Middle frontal gyrus (tissue), 1 donor: ENCODE measurements at regions not wholly inside any gene's neighbourhood (a gene's known extent, or its start where the extent isn't known, plus 50 kb on each side); places are given as distances from the start of the nearest gene placed in this dataset.
A peak's percentile ranks its signal among the peaks of the same experiment; 100 is the strongest.

Source experiments
- DNase-seq: peaks from one replicate; pipeline ENCODE4 v3.0.0-alpha.2; 2015; ENCODE audit warnings: low spot score; ENCODE audit errors: extremely low spot score

DNA sequence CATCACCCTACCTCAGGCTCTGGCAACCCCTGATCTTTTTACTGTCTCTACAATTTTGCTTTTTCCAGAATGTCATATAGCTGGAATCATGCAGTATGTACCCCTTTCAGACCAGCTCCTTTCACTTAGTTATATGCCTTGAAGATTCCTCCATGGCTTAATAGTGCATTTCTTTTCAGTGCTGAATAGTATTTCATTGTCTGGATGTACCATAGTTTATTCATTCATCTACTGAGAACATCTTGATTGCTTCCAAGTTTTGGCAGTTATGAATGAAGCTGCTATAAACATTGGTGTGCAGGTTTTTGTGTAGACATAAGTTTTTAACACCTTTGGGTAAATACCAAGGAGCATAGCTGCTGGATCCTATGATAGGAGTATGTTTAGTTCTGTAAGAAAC is 50.8 kb upstream of the ANP32A start:
- DNase-seq, result no peak

DNA sequence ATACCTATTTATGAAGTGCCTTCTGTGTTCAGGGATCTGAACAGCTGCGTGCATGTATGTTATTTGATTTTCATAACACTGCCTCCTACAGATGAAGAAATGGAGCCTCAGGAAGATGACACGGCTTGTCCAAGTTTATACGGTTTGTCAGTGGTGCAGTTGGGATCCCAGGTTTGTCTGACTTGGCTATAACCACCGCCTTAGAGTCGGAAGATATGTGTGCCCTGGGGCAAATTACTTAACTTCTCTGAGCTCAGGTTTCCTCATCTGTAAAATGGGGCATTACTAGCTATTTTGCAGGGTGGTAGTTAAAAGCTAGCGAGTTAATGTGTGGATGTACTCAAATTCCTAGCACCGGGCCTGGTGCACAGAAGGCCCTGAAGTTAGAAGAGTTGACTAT is 54.1 kb upstream of the ANP32A start:
- DNase-seq, result no peak

DNA sequence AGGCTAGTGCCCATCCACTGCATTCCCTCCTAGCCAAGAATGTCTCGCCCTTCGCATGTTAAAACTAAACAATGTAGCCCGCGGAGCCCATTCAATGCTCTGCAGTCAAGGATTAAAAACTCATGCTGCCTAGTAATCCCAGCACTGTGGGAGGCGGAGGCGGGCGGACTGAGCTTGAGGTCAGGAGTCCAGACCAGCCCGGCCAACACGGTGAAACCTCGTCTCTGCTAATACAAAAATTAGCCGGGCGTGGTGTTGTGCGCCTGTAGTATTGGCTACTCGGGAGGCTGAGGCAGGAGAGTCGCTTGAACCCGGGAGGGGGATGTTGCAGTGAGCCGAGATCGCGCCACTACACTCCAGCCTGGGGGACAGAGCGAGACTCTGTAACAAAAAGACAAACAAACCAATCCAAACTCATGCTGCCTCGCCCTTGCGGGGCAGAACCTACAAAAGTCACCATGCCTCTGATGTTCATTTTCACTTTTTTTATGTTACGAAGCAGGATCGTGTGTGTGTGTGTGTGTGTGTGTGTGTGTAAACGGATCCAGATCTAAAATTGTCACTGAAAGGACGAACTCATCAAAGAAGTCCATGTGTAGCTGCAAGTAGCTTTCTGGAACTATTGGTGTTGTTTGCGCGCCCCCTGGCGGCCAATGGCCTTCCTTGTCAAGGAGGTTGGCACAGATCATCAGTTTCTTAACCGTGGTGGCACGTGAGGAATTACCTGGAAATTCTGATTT is 54.8 kb upstream of the SPESP1 start:
- DNase-seq, result peak; percentile 81

DNA sequence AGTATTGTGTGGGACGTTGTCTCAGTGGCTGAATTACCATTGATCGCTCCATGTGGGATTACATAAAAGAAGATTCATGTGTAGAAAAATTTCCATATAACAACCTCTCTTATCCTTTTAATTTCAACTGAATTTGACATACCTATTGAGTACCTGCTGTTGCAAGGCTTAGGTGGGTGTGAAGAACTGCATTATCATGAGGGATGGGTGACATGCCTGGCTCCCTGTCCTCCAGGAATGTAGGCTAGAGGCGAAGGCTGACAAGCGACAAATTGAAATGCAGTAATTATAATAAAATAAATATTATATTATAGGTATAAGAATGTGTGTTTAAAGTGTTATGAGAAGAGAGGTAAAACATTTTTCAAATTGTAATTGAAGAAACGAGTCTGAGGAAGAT is 52.7 kb upstream of the SPESP1 start:
- no peak for DNase-seq

DNA sequence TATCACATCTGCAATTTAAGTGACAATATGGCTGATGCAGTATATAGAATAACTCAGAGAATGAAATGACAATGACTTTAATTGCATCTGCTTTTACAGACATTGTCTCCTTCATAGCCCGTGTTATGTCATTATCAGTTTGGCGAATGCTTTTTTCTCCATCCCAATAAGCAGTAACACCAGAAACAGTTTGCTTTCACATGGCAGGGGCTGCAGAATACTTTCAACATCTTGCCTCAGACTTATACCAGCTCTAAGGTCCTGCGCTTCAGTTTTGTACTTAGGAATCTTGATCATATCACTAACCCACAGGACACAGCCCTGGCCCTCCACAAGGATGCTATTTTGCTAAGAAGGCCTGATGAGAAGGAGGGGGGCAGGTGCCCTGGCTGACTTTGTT is 49.9 kb upstream of the SPESP1 start:
- DNase-seq, result no peak
